Body of pancreas (tissue), 4 donors: ENCODE measurements at regions not wholly inside any gene's neighbourhood (a gene's known extent, or its start where the extent isn't known, plus 50 kb on each side); places are given as distances from the start of the nearest gene placed in this dataset.

Experiments used
- CTCF ChIP-seq, 7 experiments: fragments of 450-650 bp in 4 of 7; fragments of 200-600 bp in 3 of 7; sonication (generic) in 3 of 7; IDR thresholded peaks; one replicate each; pipeline ENCODE4 v1.5.1; 2016 to 2019; ENCODE audit warnings: antibody characterized with exemption in 7 of 7
- POLR2A ChIP-seq, 3 donors: fragments of 450-650 bp; IDR thresholded peaks; one replicate each; pipeline ENCODE4 v1.6.1; 2016; ENCODE audit warnings: antibody characterized with exemption in 3 of 3, mild to moderate bottlenecking in 2 of 3

GRCh38 chr4:62740296-62740695 lies 1540.2 kb downstream of the ADGRL3 start:
- TF ChIP-seq CTCF (IDR thresholded peaks at IDR 0.05) (no peak), POLR2A (IDR thresholded peaks at IDR 0.05) (no peak)
